Sigmoid colon (tissue), 6 donors: ENCODE measurements at regions not wholly inside any gene's neighbourhood (a gene's known extent, or its start where the extent isn't known, plus 50 kb on each side); places are given as distances from the start of the nearest gene placed in this dataset.
"Not testable (repeated sequence)": the region's sequence is repeated elsewhere in the genome, so short reads cannot be mapped to it uniquely, and the experiment has no call there.

Experiments
- DNase-seq: peaks from one replicate; pipeline ENCODE4 v3.0.0-alpha.2; 2019
- H3K27ac ChIP-seq, 4 donors: fragments of 200-600 bp; sonication (generic); one replicate each; pipeline ENCODE4 v1.5.1; 2016 to 2019; ENCODE audit warnings: mild to moderate bottlenecking in 1 of 4
- H3K27me3 ChIP-seq, 3 donors: fragments of 200-600 bp; sonication (generic); one replicate each; pipeline ENCODE4 v1.5.1; 2019; ENCODE audit warnings: mild to moderate bottlenecking in 1 of 3
- H3K36me3 ChIP-seq, 4 donors: fragments of 200-600 bp; sonication (generic); one replicate each; pipeline ENCODE4 v1.5.1; 2016 to 2019
- H3K4me1 ChIP-seq, 4 donors: fragments of 200-600 bp; sonication (generic); one replicate each; pipeline ENCODE4 v1.5.1; 2017 to 2019
- H3K4me3 ChIP-seq, 4 donors: fragments of 200-600 bp; sonication (generic); one replicate each; pipeline ENCODE4 v1.5.1; 2017 to 2019; ENCODE audit warnings: mild to moderate bottlenecking in 2 of 4, moderate library complexity in 1 of 4
- H3K9me3 ChIP-seq, 4 donors: fragments of 200-600 bp in 3 of 4; sonication (generic) in 3 of 4; one replicate each; pipeline versions ENCODE4 v1.5.1 to v1.6.1; 2013 to 2019
- CTCF ChIP-seq, 4 experiments: fragments of 450-650 bp in 3 of 4; fragments of 200-600 bp in 1 of 4; IDR thresholded peaks; one replicate each; pipeline ENCODE4 v1.5.1; 2016 to 2019; ENCODE audit warnings: antibody characterized with exemption in 4 of 4, mild to moderate bottlenecking in 3 of 4, moderate library complexity in 2 of 4
- EP300 ChIP-seq, 4 donors: sonication (generic); formaldehyde crosslinking; IDR thresholded peaks; one replicate each; pipeline ENCODE4 v1.6.1; 2017; ENCODE audit warnings: antibody characterized with exemption in 4 of 4
- POLR2A ChIP-seq, 2 donors: fragments of 450-650 bp; IDR thresholded peaks; one replicate each; pipeline ENCODE4 v1.6.1; 2016; ENCODE audit warnings: antibody characterized with exemption in 2 of 2, mild to moderate bottlenecking in 2 of 2, moderate library complexity in 2 of 2
- POLR2AphosphoS5 ChIP-seq, 4 donors: sonication (generic); formaldehyde crosslinking; IDR thresholded peaks; one replicate each; pipeline ENCODE4 v1.6.1; 2017; ENCODE audit warnings: antibody characterized with exemption in 4 of 4
- WGBS, 2 donors: extraction: QIAGEN DNeasy Blood & Tissue Kit; methylation state at CpG; one replicate each; pipeline ENCODE4 v1.1.7; 2013; 5-methylcytosine and 5-hydroxymethylcytosine counted together
- intact Hi-C: fragments of 100-400 bp; cut with DNase I; formaldehyde crosslinking; loops from one replicate; pipeline ENCODE4 v1.15.1; 2023
- donor health status: healthy with polysubstance abuse.
- donor health status: healthy.

- intact Hi-C loops, result no loop called here
Measured at GRCh38 chr18:51491678-51492372, 294.3 kb upstream of the MEX3C start.

DNA sequence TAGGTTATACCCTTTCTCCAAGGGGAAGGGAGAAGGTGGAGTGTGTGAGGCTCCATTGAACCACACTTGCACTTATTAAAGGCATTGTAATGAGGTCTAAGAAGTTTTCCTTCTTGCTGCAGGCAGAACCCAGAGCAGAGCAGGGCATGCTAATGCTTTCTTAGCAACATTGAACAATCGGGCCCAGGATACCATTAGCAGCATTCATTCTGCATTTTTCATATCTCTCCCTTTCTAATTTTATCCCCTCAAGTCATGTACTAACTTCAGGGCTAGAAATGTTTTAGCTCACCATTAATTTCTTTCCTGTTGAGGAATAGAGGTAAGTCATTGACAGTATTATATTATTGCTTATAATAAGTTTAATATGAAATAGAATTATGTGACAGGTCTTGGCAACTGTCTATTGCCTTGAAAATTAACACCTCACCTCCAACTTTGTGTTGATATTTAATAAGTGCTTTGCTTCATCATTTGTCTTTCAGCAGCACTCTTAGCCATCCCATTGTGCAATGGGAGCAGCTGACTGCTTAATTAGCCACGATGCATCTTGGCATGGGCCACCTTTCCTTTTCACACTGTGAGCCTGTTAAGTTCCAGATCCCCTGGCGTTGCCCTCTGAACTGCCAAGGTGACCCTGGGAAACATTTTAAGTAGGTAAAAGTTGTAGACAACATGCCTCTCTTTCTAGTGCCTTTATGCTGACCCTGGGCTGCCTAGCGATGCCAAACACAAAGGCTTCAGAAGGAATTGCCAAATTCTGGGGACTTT lies 300.8 kb upstream of the MEX3C start:
- DNase-seq, result no peak
- WGBS, 2 donors, result 73 to 80% methylated on average over 4 of the region's 4 CpGs
- H3K36me3 ChIP-seq, result no peaks in the 10 kb centered on the region
- H3K4me1 ChIP-seq, result peaks cover 0 to 2% (median 0%) of the 10 kb centered on the region in 4 donors
- no peak overlapping the region for H3K4me3 ChIP-seq
- H3K9me3 ChIP-seq, result no peaks in the 10 kb centered on the region
- H3K27ac ChIP-seq, result no peak overlapping the region
- TF ChIP-seq POLR2AphosphoS5 (IDR thresholded peaks at IDR 0.05) (peak in 1 of 4 donors; percentile 8), POLR2A (IDR thresholded peaks at IDR 0.05) (no peak)
- no peaks in the 10 kb centered on the region for H3K27me3 ChIP-seq
- intact Hi-C loops, result no loop called here

More at GRCh38 chr18:51491678-51492372, 294.3 kb upstream of the MEX3C start:
- no peak for DNase-seq
- Histone ChIP-seq H3K4me1 (no peaks in the 10 kb centered on the region), H3K27me3 (no peaks in the 10 kb centered on the region), H3K36me3 (no peaks in the 10 kb centered on the region), H3K4me3 (no peak overlapping the region), H3K9me3 (no peaks in the 10 kb centered on the region), H3K27ac (no peak overlapping the region)
- 81 to 88% methylated on average over 4 of the region's 4 CpGs for WGBS, 2 donors
- TF ChIP-seq CTCF (IDR thresholded peaks at IDR 0.05) (no peak), POLR2AphosphoS5 (IDR thresholded peaks at IDR 0.05) (no peak), POLR2A (IDR thresholded peaks at IDR 0.05) (no peak), EP300 (IDR thresholded peaks at IDR 0.05) (no peak)

DNA sequence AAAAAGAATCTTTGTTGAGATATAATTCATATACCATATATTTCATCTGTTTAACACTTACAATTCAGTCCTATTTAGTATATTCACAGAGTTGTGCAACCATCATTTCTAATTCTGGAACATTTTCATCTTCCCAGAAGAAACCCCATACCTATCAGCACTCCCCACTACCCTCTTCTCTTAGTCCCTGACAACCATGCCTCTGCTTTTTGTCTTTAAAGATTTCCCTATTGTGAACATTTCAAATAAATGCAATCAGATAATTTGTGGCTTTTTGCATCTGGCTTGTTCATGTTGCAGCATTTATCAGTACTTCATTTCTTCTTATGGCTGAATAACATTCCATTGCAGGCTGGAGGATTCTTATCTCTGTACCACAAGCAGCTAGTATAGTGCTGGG lies 305.9 kb upstream of the MEX3C start:
- Histone ChIP-seq H3K27ac (no peak overlapping the region), H3K27me3 (no peaks in the 10 kb centered on the region), H3K4me1 (peaks cover 0 to 2% (median 0%) of the 10 kb centered on the region in 4 donors), H3K4me3 (no peak overlapping the region), H3K36me3 (no peaks in the 10 kb centered on the region), H3K9me3 (no peaks in the 10 kb centered on the region)
- intact Hi-C loops, result no loop called here
- no peak for TF ChIP-seq CTCF (IDR thresholded peaks at IDR 0.05)
- TF ChIP-seq POLR2AphosphoS5 (IDR thresholded peaks at IDR 0.05), result no peak
- no peak for TF ChIP-seq POLR2A (IDR thresholded peaks at IDR 0.05)
- TF ChIP-seq EP300 (IDR thresholded peaks at IDR 0.05), result no peak
- no peak for DNase-seq

- 71 to 83% methylated on average over 3 of the region's 3 CpGs for WGBS, 2 donors
- Histone ChIP-seq H3K4me3 (no peak overlapping the region), H3K9me3 (peaks cover 0 to 5% (median 0%) of the 10 kb centered on the region in 4 donors), H3K27me3 (no peaks in the 10 kb centered on the region), H3K4me1 (no peaks in the 10 kb centered on the region), H3K27ac (no peak overlapping the region), H3K36me3 (no peaks in the 10 kb centered on the region)
- intact Hi-C loops, result no loop called here
- no peak for DNase-seq
- TF ChIP-seq EP300 (IDR thresholded peaks at IDR 0.05) (no peak), CTCF (IDR thresholded peaks at IDR 0.05) (no peak), POLR2A (IDR thresholded peaks at IDR 0.05) (no peak), POLR2AphosphoS5 (IDR thresholded peaks at IDR 0.05) (no peak)
Measured at GRCh38 chr18:51506811-51507210, 309.3 kb upstream of the MEX3C start.

DNA sequence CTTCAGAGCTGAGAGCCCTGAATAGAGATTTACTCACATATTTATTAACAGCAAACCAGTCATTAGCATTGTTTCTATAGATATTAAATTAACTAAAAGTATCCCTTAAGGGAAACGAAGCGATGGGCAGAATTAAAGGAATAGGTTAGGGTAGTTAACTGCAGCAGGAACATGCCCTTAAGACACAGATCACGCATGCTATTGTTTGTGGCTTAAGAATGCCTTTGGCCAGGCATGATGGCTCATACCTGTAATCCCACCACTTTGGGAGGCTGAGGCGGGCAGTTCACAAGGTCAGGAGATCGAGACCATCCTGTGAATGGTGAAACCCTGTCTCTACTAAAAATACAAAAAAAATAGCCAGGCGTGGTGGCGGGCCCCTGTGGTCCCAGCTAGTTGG lies 310.9 kb upstream of the MEX3C start:
- WGBS, 2 donors, result 90 to 93% methylated on average over 7 of the region's 7 CpGs
- H3K27me3 ChIP-seq, H3K4me3 ChIP-seq, H3K36me3 ChIP-seq, H3K27ac ChIP-seq, H3K9me3 ChIP-seq, H3K4me1 ChIP-seq, intact Hi-C loops, DNase-seq: not testable (repeated sequence)
